ENCODE measurements at regions not wholly inside any gene's neighbourhood (a gene's known extent, or its start where the extent isn't known, plus 50 kb on each side); places are given as distances from the start of the nearest gene placed in this dataset.

DNA sequence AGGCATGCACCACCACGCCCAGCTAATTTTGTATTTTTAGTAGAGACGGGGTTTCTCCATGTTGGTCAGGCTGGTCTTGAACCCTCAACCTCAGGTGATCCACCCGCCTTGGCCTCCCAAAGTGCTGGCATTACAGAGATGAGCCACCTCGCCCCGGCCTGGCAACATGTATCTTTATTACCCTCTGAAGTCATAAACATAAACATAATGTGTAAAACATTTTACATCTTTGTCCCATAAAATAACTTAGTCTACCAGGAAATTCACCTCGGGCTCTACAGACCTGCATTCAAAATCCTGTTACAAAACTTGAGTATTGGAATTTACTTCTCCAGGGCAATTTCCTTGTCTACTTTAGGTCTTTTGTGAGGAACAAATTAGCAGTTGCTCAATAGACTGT lies 68.1 kb upstream of the DUSP21 start:
- TF ChIP-seq NFRKB (IDR thresholded peaks at IDR 0.05) = no peak
- no peak for TF ChIP-seq HDGF (IDR thresholded peaks at IDR 0.05; ENCODE audit: borderline replicate concordance)
- no peak for TF ChIP-seq L3MBTL2 (conservative IDR thresholded peaks at IDR 0.05)

Data from HEK293T (cell line).